ENCODE measurements at regions not wholly inside any gene's neighbourhood (a gene's known extent, or its start where the extent isn't known, plus 50 kb on each side); places are given as distances from the start of the nearest gene placed in this dataset.
"Not testable (repeated sequence)": the region's sequence is repeated elsewhere in the genome, so short reads cannot be mapped to it uniquely, and the experiment has no call there.

DNA sequence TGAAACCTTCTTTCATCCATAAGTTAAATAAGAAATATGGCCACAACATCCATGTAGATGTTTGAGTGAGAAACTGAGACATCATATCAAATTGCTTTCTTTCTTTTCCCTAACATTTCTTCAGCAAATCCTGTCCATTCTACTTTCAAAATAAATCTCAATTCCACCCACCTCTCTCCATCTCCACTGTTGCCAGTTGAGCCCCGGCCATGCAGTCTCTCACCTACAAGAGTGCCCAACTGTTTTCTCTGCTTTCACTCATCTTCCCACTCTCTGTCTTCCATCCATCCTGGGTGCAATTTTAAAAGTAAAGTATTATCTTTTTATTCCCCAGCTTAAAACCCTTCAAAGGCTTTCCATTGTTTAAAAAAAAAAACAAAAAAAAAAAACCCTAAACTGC is 260.4 kb downstream of the DEPDC1B start:
- DNase-seq, result no peak

DNA sequence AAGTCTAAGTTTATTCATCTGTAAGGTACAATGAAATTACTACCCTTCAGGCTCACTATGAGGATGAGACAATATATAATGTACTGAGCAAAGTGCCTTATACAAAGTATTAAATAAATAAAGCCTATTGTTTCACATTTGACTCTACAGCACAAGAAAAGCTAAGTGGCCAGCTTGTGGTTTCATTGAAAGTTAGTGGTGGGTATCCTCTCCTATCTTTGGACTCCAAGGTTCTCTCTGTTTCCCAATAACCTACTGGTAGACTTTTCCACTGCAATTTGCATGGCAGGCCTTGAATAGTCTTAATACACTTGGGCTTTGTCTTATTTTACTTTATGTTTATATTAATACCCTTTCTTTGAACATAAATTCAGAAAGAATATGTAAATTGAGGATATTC is 262.7 kb downstream of the DEPDC1B start:
- DNase-seq, result no peak

DNA sequence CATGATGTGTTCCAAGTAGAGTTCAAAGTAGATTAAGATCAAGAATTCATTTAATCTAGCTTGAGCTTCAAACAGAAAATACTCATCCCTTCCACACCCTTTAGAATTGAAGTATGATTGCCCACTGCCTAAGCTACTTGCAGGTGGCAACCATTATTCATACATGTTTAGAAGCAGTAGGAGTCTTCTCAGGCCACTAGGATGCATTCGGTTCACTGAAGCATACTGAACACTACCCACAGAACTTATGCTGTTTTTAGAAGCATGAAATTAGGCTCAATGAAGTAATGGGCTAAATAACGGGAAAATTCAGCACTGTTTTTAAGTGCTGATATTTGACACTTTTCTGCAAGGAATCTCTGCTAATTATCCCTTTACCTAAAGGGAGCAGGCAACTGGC is 263.4 kb downstream of the DEPDC1B start:
- no peak for DNase-seq

DNA sequence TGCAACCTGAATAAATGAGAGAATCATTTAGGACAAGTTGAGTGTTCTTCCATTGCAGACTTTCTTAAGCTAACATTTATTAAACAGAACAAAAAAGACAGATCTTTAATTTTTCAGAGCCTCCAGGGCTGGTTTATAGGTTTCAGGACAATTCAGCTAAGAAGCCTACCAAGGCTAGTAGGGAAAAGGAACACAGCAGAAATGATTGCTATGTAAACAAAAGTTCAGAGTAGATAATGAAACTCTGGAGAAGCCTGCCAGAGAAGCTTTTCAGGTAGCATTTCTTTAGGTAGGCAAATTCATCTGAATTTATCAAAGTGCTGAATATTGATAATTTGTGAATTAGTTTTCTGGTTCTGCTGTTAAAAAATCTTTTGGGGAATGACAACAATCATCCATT is 264.2 kb downstream of the DEPDC1B start:
- no peak for DNase-seq

DNA sequence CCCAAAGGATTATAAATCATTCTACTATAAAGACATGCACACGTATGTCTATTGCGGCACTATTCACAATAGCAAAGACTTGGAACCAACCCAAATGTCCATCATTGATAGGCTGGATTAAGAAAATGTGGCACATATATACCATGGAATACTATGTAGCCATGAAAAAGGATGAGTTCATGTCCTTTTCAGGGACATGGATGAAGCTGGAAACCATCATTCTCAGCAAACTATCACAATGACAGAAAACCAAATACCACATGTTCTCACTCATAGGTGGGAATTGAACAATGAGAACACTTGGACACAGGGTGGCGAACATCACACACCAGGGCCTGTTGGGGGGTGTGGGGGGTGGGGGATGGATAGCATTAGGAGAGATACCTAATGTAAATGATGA is 273.8 kb downstream of the DEPDC1B start:
- not testable (repeated sequence) for DNase-seq

DNA sequence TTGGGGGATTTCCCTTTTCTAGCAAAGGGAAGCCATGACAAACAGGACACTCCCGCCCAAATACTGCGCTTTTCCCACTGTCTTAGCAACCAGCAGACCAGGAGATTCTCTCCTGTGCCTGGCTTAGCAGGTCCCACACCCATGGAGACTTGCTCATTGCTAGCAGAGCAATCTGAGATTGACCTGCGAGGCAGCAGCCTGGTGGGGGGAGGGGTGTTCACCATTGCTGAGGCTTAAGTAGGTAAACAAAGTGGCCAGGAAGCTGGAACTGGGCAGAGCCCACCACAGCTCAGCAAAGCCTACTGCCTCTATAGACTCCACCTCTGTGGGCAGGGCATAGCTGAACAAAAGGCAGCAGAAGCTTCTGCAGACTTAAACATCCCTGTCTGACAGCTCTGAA is 279.2 kb downstream of the DEPDC1B start:
- DNase-seq, result not testable (repeated sequence)

DNA sequence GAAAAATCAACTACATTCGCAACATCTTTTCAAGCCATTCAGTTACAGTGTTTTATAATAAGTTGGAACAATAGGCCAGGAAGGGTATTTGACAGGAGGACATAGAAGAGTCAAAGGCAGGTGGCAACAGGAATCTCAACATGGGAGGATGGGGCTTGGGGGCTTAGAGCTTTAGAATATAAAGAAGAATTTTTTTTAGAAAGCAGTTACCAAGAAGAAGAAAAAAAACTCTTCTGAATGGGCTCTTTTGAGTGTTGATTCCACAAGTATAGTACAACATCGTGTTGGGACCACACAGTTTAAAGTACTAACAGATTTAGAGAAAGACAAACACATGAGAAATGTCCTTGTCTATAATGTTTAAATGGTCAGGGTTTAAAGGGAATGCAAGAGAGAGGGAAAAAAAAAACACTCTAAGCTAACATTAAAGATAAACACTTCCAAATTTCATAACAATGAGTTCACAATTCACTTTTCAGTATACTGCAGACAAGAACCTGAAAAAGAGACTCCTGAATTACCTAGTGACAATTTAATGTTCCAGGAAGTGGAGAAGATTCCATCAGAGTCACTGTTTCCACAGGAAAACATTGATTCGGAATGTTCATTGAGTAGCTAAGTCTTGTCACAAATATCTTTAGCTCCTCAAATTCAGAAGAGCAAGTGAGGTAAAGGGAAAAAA is 282.3 kb downstream of the DEPDC1B start:
- DNase-seq, result no peak

DNA sequence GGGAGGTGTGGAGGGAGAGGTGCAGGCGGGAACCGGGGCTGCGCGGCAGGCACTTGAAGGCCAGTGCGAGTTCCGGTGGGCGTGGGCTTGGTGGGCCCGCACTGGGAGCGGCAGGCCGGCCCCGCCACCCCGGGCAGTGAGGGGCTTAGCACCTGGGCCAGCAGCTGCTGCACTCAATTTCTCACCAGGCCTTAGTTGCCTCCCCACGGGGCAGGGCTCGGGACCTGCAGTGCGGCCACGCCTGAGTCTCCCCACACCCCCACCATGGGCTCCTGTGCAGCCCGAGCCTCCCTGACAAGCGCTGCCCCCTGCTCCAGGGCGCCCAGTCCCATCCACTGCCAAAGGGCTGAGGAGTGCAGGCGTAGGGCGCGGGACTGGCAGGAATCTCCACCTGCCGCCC is 284.5 kb downstream of the DEPDC1B start:
- DNase-seq, result no peak

DNA sequence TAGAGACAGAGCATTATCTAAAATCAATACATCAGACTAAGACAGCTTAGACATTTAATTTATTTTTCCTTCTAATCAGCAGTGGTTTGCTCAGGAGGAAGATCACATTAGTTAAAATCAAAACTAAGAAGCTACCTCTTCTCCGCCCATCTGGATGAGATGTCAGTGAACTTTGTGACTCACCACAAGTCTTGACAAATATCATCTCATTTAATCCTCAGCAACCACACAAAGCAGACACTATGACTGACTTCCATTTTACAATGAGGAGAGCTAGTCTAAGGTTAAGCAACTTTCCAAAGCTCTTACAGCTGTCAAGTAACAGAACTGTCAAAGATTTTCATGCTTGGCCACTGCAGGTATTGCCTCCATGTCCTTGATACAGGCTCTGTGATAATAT is 289.5 kb downstream of the DEPDC1B start:
- no peak for DNase-seq

DNA sequence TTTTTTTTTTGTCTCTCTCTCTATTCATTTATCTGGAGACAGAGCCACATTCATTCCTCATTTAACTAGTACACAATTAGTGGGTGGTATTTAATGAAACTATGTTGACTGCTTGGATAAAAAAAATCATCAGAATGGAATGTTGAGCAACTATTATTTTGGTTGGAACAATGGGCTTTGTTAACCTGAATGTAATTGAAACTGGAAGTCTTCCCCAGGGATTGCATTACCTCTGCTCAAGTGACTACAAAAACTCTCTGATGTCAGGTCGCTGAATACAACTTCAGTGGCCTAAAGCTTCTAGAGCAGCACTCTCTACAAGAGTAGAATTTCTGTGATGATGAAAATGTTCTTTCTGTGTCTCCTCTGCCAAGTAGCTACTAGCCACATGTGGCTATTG is 295.8 kb downstream of the DEPDC1B start:
- DNase-seq, result no peak

DNA sequence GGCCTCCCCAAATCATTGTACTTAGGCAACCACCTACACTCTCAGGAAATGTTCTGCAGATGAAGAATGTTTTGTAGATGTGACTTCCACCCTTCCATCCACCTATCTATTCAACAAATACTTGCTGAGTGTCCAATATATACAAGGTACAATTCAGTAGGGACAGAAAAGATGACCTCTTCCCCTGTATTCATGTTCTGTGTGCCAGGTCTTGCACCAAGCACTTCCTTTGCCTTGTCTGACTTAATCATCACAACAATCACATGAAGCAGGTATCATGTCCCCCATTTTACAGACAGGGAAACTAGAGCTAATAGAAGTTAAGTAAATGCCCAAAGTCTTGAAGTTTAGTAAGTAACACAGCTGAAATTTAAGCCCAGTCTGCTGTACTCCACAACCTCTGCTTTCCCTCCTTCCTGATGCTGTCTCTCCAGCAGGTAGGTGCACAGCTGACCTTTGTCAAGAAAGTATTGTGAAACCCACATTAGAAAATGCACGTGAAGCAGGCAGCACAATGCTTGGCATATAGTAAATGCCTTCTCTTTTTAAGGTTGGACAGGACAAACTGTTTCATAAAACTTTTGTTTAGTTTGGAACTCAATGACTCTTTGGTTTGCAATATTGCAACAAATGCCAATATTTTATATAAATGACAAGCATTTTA is 296.5 kb downstream of the DEPDC1B start:
- no peak for DNase-seq

DNA sequence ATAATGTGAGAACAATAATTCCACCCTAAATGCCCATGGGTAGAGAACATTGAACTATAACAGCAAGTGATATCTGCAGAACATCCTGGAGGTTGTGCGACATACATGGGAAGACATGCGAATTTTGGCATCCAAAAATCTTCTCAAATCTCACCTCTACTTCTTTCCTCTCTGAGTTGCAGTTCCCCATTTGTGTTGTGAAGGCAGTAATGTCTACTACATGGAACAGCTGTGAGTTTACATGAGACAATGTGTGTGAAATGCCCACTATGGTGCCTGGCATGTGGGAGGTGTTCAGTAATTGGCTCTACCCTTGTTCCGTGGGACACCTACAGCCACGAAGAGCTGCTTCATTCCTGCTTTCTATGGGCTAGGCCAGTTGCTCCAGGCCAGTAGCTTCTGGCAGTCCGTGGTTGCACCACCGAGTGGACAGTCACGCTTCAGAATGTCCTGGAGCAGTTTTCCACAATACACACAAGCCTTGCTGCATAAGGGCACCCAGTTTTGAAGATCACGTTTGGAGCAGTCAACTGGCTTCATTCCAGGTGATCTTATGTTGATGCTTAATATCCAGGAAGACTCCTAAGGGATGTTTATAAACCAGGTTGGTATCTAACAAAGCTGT is 297.7 kb downstream of the DEPDC1B start:
- no peak for DNase-seq

DNA sequence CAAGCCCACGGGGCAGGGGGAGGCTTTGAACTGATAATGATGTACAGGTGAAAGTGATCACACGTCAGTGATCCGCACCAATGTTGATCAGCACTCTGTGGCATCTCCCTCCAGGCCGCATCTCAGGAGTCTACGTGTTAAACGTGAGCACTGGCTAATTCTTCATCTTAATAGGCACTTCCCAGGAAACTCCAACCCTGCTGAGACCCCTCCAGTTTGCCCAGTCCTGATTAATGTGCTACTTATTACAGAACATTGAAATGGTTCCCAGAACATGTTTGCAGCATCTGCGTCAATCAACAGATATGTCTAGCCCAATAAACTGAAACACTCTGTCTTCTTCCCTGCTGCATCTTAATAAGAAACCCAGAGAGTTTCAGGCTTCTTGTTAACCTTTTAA is 298.4 kb downstream of the DEPDC1B start:
- no peak for DNase-seq

DNA sequence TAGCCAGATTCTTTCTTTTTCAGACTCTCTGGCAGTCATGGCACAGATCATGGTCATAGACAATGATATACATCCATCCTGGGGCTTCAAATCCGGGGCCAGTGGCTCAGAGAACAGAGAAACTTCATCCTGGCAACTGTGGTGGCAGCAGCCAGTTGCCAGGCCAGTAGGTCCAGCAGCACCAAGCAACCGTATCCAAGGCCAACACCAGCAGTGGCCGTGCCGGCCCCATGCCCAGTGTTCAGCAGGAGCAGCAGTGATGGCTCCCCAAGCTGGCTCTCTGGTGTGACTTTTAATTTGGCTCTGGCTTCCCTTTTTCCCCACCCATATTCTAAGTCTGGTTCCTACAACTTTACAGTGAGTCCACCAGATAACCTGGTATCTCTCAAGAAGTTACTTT is 300.5 kb downstream of the DEPDC1B start:
- no peak for DNase-seq

DNA sequence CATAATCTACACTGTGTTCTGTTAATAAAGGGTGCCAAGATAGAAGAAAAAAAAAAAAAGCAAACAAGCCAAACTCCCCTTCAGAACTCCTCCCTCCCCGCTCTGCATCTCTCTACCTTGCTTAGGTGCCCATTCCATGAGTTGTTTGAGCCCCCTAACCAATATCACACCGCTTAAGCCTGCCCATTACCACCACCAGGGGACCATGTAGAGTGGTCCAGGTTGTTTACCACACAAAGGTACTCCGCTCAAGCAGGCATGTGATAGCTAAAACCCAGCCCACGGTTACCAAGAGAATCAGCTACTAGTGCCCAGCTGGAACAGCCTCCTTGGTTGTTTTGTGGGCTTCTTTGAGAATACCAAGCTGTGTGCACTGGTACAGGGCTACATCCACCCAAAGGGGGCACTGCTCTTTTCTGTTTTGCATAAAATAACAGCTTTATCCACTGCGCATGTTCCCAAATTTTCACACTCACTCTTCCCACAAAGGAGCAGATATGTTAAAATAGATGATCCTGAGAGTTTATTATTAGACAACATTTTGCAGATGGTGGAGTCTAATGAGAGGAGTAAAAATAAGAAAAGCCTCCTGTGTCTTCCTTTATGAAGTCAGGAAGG is 304.1 kb downstream of the DEPDC1B start:
- DNase-seq, result no peak

DNA sequence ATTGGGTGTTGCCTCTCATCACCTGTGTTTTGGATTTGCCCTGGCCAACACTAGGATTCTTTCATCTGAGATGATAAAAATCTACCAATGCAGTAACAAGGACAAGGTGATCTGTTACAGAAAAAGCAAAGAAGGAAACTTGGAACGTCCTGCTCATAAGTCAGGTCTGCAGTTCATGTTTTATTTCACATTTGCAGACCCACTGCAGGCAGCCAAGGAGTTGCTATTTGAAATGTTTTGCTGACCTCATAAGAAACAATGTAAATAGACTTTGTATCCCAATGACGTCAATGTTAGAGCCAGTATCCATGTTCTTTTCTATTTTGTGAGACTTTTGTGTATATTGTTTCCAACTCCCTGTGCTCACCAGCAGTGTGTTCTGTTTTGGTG is 312.9 kb downstream of the DEPDC1B start:
- DNase-seq, result no peak

DNA sequence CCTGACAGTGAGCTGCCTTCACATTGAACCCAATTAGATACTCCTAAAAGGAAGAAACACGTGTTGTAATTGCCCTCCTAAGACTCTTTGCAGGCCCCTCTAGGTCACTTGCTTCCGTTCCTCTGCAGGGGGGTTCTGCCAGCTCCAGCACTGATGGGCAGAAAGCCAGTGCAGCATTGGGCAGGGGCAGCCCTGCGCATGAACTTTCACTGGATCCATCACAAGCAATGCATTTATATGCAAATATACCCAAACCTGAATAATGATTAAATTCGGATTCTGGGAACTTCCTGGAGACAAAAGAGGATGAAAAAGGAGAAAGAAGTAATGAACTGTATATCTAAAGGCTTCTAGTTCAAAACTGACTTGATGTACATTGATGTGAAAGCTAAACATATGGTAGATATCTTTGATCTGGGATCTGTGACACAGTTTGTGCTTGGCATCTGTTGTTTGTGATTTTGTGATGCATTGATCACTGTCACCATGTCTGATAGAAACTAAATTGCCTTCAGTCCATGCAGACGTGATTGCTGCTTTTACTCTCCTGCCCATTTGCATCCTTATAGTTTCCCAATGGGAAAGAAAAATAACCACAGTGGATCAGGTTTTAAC is 313.4 kb downstream of the DEPDC1B start:
- no peak for DNase-seq

DNA sequence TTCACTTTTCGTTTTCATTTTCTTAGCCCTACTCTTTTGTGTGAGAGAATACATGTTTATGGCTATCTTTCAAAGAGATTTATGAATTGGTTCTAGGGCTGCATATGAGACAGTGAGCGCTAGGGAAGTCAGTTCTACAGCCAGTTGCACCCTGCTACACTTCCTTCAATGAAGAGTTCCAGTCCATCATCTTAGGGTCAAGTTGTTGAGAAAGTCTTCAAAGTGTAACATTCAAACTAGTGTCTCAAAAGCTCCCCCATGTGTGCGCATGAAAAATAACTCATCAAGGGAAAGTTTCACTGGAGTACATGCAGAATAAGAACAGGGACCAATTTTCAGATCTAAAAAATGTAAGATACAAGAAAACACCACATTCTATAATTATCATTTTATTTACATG is 317.2 kb downstream of the DEPDC1B start:
- peak; percentile 2 for DNase-seq

DNA sequence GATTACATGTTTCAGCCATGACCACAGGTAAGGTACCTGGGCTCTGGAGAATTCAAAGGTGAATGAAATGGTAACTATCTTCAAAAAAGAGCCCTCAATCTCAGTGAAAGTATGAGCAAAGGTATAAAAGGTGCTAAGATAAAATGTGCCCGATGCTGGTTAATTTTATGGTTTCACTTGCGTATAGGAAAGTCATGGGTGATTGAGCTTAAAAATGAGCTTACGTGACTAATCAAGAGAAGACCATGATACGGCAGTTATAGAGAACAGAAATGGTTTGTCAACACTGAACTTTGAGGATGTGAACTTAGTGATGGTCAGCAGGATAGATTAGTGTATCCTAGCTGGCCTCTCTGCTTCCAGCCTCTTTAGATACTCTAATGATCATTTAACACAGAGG is 320.1 kb downstream of the DEPDC1B start:
- no peak for DNase-seq

DNA sequence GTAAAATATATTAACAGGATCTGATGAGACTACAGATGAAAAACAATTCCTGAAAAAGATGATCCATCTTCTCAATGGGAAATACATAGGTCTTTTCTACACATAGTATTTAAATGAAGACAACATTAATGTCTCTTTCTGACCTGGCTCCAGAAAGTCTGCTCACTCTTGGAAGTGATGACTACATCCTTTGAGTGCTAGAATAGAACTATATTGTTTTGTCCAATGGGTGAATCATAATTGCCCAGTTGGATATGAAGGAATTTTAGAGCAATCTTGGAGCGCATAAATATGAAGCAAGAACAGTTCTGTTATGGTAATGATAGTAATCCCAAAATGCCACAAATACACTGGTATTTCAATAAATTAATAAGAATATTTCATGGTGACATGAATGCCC is 322.1 kb downstream of the DEPDC1B start:
- no peak for DNase-seq

DNA sequence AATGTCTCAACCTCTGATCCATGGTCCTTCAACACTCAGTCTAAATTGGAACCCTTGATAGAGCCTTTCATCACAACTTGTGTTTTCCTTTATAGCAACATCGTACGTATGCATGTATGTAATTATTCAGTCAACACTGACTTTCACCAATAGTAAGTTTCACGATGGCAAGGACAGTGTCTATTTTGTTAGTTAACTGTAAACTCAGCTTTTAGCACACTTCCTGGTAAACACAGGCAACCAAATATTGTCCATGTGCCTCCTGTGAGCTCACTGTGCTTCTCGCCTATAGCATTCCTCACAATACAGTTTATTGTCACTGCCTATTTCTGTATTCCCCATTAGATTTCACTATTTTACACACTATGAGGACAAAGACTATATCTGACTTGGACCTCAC is 323.1 kb downstream of the DEPDC1B start:
- DNase-seq, result no peak

DNA sequence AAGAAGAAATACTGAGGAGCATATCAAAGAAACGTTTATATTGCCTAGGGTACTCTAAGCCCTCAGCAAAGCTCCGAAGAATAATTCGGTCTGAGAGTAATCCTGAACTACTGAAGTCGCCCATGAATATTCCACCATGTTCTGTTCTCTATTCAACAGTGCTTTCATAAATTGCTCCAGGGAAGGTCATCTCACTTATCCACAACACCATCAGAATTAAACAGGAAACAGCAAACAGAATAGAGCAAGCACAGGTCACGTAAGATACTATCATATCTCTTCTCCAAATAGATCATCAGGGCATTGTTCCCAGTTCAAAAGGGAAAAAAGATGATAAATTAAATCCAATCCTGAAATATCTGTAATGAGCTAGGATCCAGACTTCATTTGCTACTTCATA is 325.6 kb downstream of the DEPDC1B start:
- DNase-seq, result no peak

DNA sequence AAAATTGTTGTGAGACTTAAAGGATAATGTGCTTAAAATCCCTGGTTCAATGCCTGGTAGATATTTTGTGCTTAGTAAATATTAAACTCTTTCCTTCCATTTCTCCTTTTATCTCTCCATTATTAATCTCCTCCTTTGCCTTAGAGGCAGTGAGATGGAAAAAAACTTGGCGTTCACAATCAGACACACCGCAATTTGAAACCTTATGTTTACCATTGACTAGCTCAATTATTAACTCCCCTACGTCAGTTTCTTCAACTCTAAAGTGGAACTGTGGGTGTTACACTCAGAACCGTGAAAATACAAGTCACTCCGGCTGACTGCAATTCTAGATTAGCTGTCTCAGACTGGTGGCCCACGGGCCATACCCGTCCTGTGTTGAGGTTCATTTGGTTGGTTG is 327.2 kb downstream of the DEPDC1B start:
- no peak for DNase-seq

DNA sequence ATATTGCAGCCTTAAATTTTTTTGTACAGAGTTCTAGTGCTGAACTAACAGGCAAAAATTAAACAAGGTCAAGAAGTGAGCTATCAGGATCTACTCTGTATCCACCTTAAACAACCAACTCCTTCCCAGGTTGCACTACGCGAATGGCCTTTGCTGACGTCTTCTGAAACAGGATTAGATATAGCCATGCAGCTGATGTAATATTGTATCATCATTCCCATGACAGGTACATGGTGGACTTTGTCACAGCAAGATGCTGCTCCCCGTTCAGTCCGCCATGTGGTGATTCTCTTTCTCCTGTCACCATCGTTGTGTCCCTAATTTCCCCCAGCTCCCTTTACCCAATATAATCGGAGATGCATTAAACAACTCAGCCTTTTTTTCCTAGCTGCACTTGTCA is 328.9 kb downstream of the DEPDC1B start:
- DNase-seq, result no peak

Measured in NCI-H510A treated with DMSO at 0.1 percent for 48 hours (cell line).